ENCODE measurements at regions not wholly inside any gene's neighbourhood (a gene's known extent, or its start where the extent isn't known, plus 50 kb on each side); places are given as distances from the start of the nearest gene placed in this dataset.

DNA sequence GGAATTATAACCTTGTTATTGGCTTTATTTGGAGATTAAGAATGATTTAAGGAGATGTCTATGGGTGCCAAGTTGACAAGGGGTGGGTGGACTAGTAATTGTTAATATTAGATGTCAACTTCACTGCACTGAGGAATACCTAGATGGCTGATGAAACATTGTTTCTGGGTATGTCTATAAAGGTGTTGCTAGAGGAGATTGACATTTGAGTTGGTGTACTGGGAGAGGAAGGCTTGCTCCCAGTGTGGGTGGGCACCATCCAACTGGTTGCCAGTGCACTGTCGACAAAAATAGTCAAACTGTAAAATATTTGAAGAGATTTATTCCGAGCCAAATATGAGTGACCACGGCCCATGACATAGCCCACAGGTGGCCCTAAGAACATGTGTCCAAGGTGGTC is 378.8 kb downstream of the NDFIP2 start:
- TF ChIP-seq, protein P1, sequence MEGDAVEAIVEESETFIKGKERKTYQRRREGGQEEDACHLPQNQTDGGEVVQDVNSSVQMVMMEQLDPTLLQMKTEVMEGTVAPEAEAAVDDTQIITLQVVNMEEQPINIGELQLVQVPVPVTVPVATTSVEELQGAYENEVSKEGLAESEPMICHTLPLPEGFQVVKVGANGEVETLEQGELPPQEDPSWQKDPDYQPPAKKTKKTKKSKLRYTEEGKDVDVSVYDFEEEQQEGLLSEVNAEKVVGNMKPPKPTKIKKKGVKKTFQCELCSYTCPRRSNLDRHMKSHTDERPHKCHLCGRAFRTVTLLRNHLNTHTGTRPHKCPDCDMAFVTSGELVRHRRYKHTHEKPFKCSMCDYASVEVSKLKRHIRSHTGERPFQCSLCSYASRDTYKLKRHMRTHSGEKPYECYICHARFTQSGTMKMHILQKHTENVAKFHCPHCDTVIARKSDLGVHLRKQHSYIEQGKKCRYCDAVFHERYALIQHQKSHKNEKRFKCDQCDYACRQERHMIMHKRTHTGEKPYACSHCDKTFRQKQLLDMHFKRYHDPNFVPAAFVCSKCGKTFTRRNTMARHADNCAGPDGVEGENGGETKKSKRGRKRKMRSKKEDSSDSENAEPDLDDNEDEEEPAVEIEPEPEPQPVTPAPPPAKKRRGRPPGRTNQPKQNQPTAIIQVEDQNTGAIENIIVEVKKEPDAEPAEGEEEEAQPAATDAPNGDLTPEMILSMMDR (IDR thresholded peaks at IDR 0.05) = no peak
- no peak for TF ChIP-seq POLR2A (IDR thresholded peaks at IDR 0.05)
